ENCODE measurements at regions not wholly inside any gene's neighbourhood (a gene's known extent, or its start where the extent isn't known, plus 50 kb on each side); places are given as distances from the start of the nearest gene placed in this dataset.

GRCh38 chr6:113464960-113465359 lies 392.2 kb upstream of the MARCKS start:
- TF ChIP-seq CTCF (conservative IDR thresholded peaks at IDR 0.05; ENCODE audit: low read depth, low read length), result no peak
- peak; percentile 52 for DNase-seq (ENCODE audit: low read depth)
- H3K4me3 ChIP-seq (ENCODE audit: low read depth, low read length), result no peak overlapping the region

- no peak overlapping the region for H3K4me3 ChIP-seq (ENCODE audit: low read depth, low read length)
- DNase-seq (ENCODE audit: low read depth), result no peak
- TF ChIP-seq CTCF (conservative IDR thresholded peaks at IDR 0.05; ENCODE audit: low read depth, low read length), result no peak
These were observed 390.6 kb upstream of the MARCKS start for GRCh38 chr6:113466526-113466925.

- no peak for TF ChIP-seq CTCF (conservative IDR thresholded peaks at IDR 0.05; ENCODE audit: low read depth, low read length)
- H3K4me3 ChIP-seq (ENCODE audit: low read depth, low read length), result no peak overlapping the region
- DNase-seq (ENCODE audit: low read depth), result no peak
These were observed 381.8 kb upstream of the MARCKS start for GRCh38 chr6:113475392-113475791.

- no peak overlapping the region for H3K4me3 ChIP-seq (ENCODE audit: low read depth, low read length)
- TF ChIP-seq CTCF (conservative IDR thresholded peaks at IDR 0.05; ENCODE audit: low read depth, low read length), result no peak
- DNase-seq (ENCODE audit: low read depth), result no peak
These were observed 380.0 kb upstream of the MARCKS start for GRCh38 chr6:113476937-113477839.

- no peak for TF ChIP-seq CTCF (conservative IDR thresholded peaks at IDR 0.05; ENCODE audit: low read depth, low read length)
- H3K4me3 ChIP-seq (ENCODE audit: low read depth, low read length), result no peak overlapping the region
- DNase-seq (ENCODE audit: low read depth), result no peak
These were observed 376.5 kb upstream of the MARCKS start for GRCh38 chr6:113480616-113481015.

GRCh38 chr6:113481458-113481857 lies 375.7 kb upstream of the MARCKS start:
- DNase-seq (ENCODE audit: low read depth), result no peak
- H3K4me3 ChIP-seq (ENCODE audit: low read depth, low read length), result no peak overlapping the region
- TF ChIP-seq CTCF (conservative IDR thresholded peaks at IDR 0.05; ENCODE audit: low read depth, low read length), result no peak

- DNase-seq (ENCODE audit: low read depth), result no peak
- no peak overlapping the region for H3K4me3 ChIP-seq (ENCODE audit: low read depth, low read length)
- no peak for TF ChIP-seq CTCF (conservative IDR thresholded peaks at IDR 0.05; ENCODE audit: low read depth, low read length)
These were observed 375.2 kb upstream of the MARCKS start for GRCh38 chr6:113481910-113482309.
